ENCODE measurements at regions not wholly inside any gene's neighbourhood (a gene's known extent, or its start where the extent isn't known, plus 50 kb on each side); places are given as distances from the start of the nearest gene placed in this dataset.

GRCh38 chr2:114119862-114120261, 230.0 kb downstream of the ACTR3 start:
- no peak overlapping the region for H3K4me3 Mint-ChIP-seq (ENCODE audit: low read depth, unreplicated experiment)
- CTCF ChIA-PET, result no interaction called here
- H3K9me3 Mint-ChIP-seq (ENCODE audit: low read depth, unreplicated experiment), result no peaks in the 10 kb centered on the region
- TF ChIP-seq CTCF (IDR thresholded peaks at IDR 0.05; ENCODE audit: unreplicated experiment), result no peak
- H3K27me3 Mint-ChIP-seq (ENCODE audit: unreplicated experiment), result no peaks in the 10 kb centered on the region
- no peak overlapping the region for H3K27ac Mint-ChIP-seq (ENCODE audit: unreplicated experiment)
- no peaks in the 10 kb centered on the region for H3K4me1 Mint-ChIP-seq (ENCODE audit: low read depth, unreplicated experiment)
- BruUV-seq (replicated peaks), result no TSS peak
- intact Hi-C loops (cut with micrococcal nuclease; ENCODE audit: unreplicated experiment), result no loop called here
- H3K36me3 Mint-ChIP-seq (ENCODE audit: insufficient read depth, unreplicated experiment), result no peaks in the 10 kb centered on the region
- no peak for DNase-seq

GRCh38 chr2:114122930-114123329, 233.0 kb downstream of the ACTR3 start:
- CTCF ChIA-PET, result interaction anchor here (0.6 kb wide), 1 partner anchor 332 kb away, joined by 3 read pairs; no protein-coding TSS in a partner anchor
- Mint-ChIP-seq H3K4me1 (ENCODE audit: low read depth, unreplicated experiment) (no peaks in the 10 kb centered on the region), H3K9me3 (ENCODE audit: low read depth, unreplicated experiment) (no peaks in the 10 kb centered on the region), H3K27me3 (ENCODE audit: unreplicated experiment) (no peaks in the 10 kb centered on the region), H3K27ac (ENCODE audit: unreplicated experiment) (no peak overlapping the region), H3K4me3 (ENCODE audit: low read depth, unreplicated experiment) (no peak overlapping the region), H3K36me3 (ENCODE audit: insufficient read depth, unreplicated experiment) (no peaks in the 10 kb centered on the region)
- intact Hi-C loops (cut with micrococcal nuclease; ENCODE audit: unreplicated experiment), result no loop called here
- no TSS peak for BruUV-seq (replicated peaks)
- no peak for DNase-seq
- no peak for TF ChIP-seq CTCF (IDR thresholded peaks at IDR 0.05; ENCODE audit: unreplicated experiment)

GRCh38 chr2:114123925-114124324, 234.0 kb downstream of the ACTR3 start:
- TF ChIP-seq CTCF (IDR thresholded peaks at IDR 0.05; ENCODE audit: unreplicated experiment), result no peak
- CTCF ChIA-PET, result no interaction called here
- Mint-ChIP-seq H3K27ac (ENCODE audit: unreplicated experiment) (no peak overlapping the region), H3K9me3 (ENCODE audit: low read depth, unreplicated experiment) (no peaks in the 10 kb centered on the region), H3K4me3 (ENCODE audit: low read depth, unreplicated experiment) (no peak overlapping the region), H3K36me3 (ENCODE audit: insufficient read depth, unreplicated experiment) (no peaks in the 10 kb centered on the region), H3K27me3 (ENCODE audit: unreplicated experiment) (no peaks in the 10 kb centered on the region), H3K4me1 (ENCODE audit: low read depth, unreplicated experiment) (no peaks in the 10 kb centered on the region)
- intact Hi-C loops (cut with micrococcal nuclease; ENCODE audit: unreplicated experiment), result no loop called here
- no peak for DNase-seq
- no TSS peak for BruUV-seq (replicated peaks)

GRCh38 chr2:114127372-114127771, 237.5 kb downstream of the ACTR3 start:
- intact Hi-C loops (cut with micrococcal nuclease; ENCODE audit: unreplicated experiment), result no loop called here
- DNase-seq, result no peak

More at GRCh38 chr2:114127372-114127771, 237.5 kb downstream of the ACTR3 start:
- H3K4me3 Mint-ChIP-seq (ENCODE audit: low read depth, unreplicated experiment), result no peak overlapping the region
- no peaks in the 10 kb centered on the region for H3K27me3 Mint-ChIP-seq (ENCODE audit: unreplicated experiment)
- no peaks in the 10 kb centered on the region for H3K36me3 Mint-ChIP-seq (ENCODE audit: insufficient read depth, unreplicated experiment)
- TF ChIP-seq CTCF (IDR thresholded peaks at IDR 0.05; ENCODE audit: unreplicated experiment), result no peak
- CTCF ChIA-PET, result interaction anchor here (0.7 to 0.8 kb wide), 2 partner anchors 12 to 38 kb away, joined by 3 read pairs; no protein-coding TSS in a partner anchor
- H3K4me1 Mint-ChIP-seq (ENCODE audit: low read depth, unreplicated experiment), result no peaks in the 10 kb centered on the region
- no peaks in the 10 kb centered on the region for H3K9me3 Mint-ChIP-seq (ENCODE audit: low read depth, unreplicated experiment)
- H3K27ac Mint-ChIP-seq (ENCODE audit: unreplicated experiment), result no peak overlapping the region
- BruUV-seq (replicated peaks), result no TSS peak
